ENCODE measurements at regions not wholly inside any gene's neighbourhood (a gene's known extent, or its start where the extent isn't known, plus 50 kb on each side); places are given as distances from the start of the nearest gene placed in this dataset.
A peak's percentile ranks its signal among the peaks of the same experiment; 100 is the strongest.

DNA sequence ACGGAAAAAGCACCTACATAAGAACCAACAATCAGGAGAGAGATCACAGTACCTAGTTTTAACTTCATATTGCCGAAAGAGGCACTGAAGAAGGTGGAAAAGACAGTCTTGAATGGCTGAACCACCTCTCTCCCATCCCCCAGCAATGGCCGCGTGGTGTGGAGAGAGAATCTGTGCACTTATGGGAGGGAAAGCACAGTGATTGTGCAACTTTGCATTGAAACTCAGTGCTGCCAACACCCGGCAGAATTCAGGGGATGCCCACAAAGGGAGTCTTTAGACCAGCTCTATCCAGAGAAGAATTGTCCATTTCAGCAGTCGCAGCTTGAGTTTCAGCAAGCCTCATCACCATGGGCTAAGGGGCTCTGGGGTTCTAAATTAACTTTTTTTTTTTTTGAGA, 186.3 kb upstream of the USP25 start:
- Histone ChIP-seq H3K4me1 (no peaks in the 10 kb centered on the region), H3K27ac (no peak overlapping the region), H3K4me3 (no peak overlapping the region), H3K36me3 (no peaks in the 10 kb centered on the region), H3K9ac (ENCODE audit: low read depth in 2 of 2, low read length in 2 of 2) (no peak overlapping the region), H3K27me3 (no peaks in the 10 kb centered on the region), H3K9me3 (no peaks in the 10 kb centered on the region)
- TF ChIP-seq, protein P1, sequence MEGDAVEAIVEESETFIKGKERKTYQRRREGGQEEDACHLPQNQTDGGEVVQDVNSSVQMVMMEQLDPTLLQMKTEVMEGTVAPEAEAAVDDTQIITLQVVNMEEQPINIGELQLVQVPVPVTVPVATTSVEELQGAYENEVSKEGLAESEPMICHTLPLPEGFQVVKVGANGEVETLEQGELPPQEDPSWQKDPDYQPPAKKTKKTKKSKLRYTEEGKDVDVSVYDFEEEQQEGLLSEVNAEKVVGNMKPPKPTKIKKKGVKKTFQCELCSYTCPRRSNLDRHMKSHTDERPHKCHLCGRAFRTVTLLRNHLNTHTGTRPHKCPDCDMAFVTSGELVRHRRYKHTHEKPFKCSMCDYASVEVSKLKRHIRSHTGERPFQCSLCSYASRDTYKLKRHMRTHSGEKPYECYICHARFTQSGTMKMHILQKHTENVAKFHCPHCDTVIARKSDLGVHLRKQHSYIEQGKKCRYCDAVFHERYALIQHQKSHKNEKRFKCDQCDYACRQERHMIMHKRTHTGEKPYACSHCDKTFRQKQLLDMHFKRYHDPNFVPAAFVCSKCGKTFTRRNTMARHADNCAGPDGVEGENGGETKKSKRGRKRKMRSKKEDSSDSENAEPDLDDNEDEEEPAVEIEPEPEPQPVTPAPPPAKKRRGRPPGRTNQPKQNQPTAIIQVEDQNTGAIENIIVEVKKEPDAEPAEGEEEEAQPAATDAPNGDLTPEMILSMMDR (IDR thresholded peaks at IDR 0.05) = no peak
- intact Hi-C loops (cut with DNase I) = no loop called here
- DNase-seq = no peak

DNA sequence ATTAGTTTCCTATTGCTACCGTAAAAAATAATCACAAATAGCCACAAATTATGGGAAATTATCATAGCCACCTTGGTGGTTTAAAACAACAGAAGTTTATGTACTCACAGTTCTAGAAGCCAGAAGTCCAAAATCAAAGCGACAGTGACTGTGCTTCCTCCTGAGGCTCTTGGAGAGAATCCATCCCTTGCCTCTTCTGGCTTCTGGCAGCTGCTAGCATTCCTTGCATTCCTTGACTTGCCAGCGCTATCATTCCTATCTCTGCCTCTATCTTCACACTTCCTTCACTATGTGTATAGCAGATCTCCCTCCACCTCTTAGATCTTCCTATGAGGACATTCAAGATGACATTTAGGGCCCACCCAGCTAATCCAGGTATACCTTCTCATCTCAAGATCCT, 180.1 kb upstream of the USP25 start:
- TF ChIP-seq, protein P1 (IDR thresholded peaks at IDR 0.05) = no peak
- Histone ChIP-seq H3K4me3 (no peak overlapping the region), H3K9me3 (no peaks in the 10 kb centered on the region), H3K27me3 (no peaks in the 10 kb centered on the region), H3K36me3 (no peaks in the 10 kb centered on the region), H3K4me1 (no peaks in the 10 kb centered on the region), H3K9ac (ENCODE audit: low read depth in 2 of 2, low read length in 2 of 2) (no peak overlapping the region), H3K27ac (no peak overlapping the region)
- no peak for DNase-seq
- intact Hi-C loops (cut with DNase I) = no loop called here

DNA sequence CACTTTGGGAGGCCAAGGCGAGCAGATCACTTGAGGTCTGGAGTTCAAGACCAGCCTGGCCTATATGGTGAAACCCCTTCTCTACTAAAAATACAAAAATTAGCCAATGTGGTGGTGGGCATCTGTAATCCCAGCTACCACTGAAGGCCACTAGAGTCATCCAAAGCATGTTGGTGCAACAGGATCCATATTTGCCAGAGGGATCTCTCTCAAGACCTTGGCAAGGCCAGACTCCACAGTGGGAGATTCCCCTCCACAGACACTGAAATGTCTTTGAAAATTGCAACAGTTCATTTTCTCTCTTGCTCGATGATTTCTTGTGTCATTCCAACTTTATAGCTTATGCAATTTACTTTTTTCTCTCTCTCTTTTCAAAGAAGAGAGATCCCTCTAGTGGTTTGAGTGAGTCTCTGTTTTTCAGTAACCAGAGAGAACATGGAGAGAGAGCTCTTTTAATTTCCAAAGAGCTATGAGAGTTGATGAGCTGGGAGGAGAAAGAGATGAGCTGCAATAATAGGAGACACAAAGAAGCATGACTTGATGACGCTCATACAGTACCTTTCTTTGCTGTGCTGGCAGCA, 176.8 kb upstream of the USP25 start:
- intact Hi-C loops (cut with DNase I) = no loop called here
- H3K9me3 ChIP-seq = no peaks in the 10 kb centered on the region
- TF ChIP-seq, protein P1 (IDR thresholded peaks at IDR 0.05) = peak; percentile 27
- no peaks in the 10 kb centered on the region for H3K27me3 ChIP-seq
- H3K27ac ChIP-seq = no peak overlapping the region
- H3K9ac ChIP-seq (ENCODE audit: low read depth in 2 of 2, low read length in 2 of 2) = no peak overlapping the region
- H3K36me3 ChIP-seq = no peaks in the 10 kb centered on the region
- no peak for DNase-seq
- no peak overlapping the region for H3K4me3 ChIP-seq
- H3K4me1 ChIP-seq = no peaks in the 10 kb centered on the region

DNA sequence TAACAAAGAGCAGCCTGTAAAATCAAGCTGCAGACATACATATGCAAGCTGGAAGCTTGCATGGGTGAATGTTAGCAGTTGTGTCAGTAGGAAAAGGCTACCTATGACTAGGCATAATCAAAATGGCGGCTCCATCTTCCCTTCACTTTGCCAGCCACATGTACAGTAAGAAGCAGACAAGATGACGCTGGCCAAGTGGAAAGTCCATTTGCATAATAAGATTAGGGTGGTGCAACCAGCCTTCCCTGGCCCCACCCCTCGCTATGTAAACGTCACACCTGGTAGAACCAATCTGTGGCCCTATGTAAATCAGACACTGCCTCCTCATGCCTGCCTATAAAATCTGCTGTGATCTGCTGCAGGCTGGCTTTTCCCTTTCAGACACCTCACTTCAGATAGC, 171.9 kb upstream of the USP25 start:
- H3K4me1 ChIP-seq = no peaks in the 10 kb centered on the region
- TF ChIP-seq, protein P1 (IDR thresholded peaks at IDR 0.05) = no peak
- no peak overlapping the region for H3K27ac ChIP-seq
- H3K4me3 ChIP-seq = no peak overlapping the region
- no peak overlapping the region for H3K9ac ChIP-seq (ENCODE audit: low read depth in 2 of 2, low read length in 2 of 2)
- no peak for DNase-seq
- no peaks in the 10 kb centered on the region for H3K36me3 ChIP-seq
- intact Hi-C loops (cut with DNase I) = no loop called here
- no peaks in the 10 kb centered on the region for H3K9me3 ChIP-seq
- no peaks in the 10 kb centered on the region for H3K27me3 ChIP-seq

DNA sequence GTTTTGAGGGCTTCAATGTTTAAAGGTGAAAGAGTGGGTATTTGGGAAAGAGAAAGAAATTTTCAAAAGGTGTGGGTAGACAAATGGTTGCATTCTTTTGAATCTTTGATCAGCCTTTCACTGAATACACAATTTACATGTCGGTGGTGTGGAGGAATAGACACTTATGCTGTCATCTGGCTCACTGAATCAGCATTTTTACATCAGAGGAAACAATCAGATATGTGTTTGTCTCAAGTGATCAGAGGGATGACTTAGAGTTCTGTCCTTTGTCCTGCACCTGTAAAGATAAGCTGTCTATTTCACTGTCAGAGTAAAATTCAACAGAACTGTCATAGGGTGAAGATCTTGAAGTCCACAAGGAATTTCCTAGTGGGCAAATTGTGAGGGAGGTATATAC, 170.9 kb upstream of the USP25 start:
- intact Hi-C loops (cut with DNase I) = no loop called here
- Histone ChIP-seq H3K27ac (no peak overlapping the region), H3K36me3 (no peaks in the 10 kb centered on the region), H3K4me3 (no peak overlapping the region), H3K27me3 (no peaks in the 10 kb centered on the region), H3K9ac (ENCODE audit: low read depth in 2 of 2, low read length in 2 of 2) (no peak overlapping the region), H3K9me3 (no peaks in the 10 kb centered on the region), H3K4me1 (no peaks in the 10 kb centered on the region)
- DNase-seq = no peak
- TF ChIP-seq, protein P1 (IDR thresholded peaks at IDR 0.05) = no peak

Data from colonic mucosa (tissue), 4 donors.